ENCODE measurements at regions not wholly inside any gene's neighbourhood (a gene's known extent, or its start where the extent isn't known, plus 50 kb on each side); places are given as distances from the start of the nearest gene placed in this dataset.

GRCh38 chr16:79392081-79392480, 208.5 kb downstream of the MAF start:
- no peak overlapping the region for H3K27ac Mint-ChIP-seq (ENCODE audit: unreplicated experiment)
- BruUV-seq (replicated peaks): no TSS peak
- ChIA-PET POLR2A (no interaction called here), CTCF (no interaction called here)
- H3K4me1 Mint-ChIP-seq (ENCODE audit: low read depth, unreplicated experiment): peaks cover 7% of the 10 kb centered on the region
- peaks cover 3% of the 10 kb centered on the region for H3K9me3 Mint-ChIP-seq (ENCODE audit: unreplicated experiment)
- no peaks in the 10 kb centered on the region for H3K36me3 Mint-ChIP-seq (ENCODE audit: insufficient read depth, unreplicated experiment)
- peaks cover 18% of the 10 kb centered on the region for H3K27me3 Mint-ChIP-seq (ENCODE audit: insufficient read depth, unreplicated experiment)
- TF ChIP-seq CTCF (IDR thresholded peaks at IDR 0.05; ENCODE audit: insufficient read depth in 1 of 2, low read depth in 1 of 2, low read length in 1 of 2, severe bottlenecking in 1 of 2, unreplicated experiment in 1 of 2): no peak
- intact Hi-C loops (cut with micrococcal nuclease; ENCODE audit: unreplicated experiment): no loop called here
- no peaks in the 10 kb centered on the region for H3K36me3 ChIP-seq (ENCODE audit: control insufficient read depth, insufficient read depth, low read length)
- H3K4me1 ChIP-seq: peaks cover 9% of the 10 kb centered on the region
- H3K4me3 Mint-ChIP-seq (ENCODE audit: unreplicated experiment): no peak overlapping the region
- no peaks in the 10 kb centered on the region for H3K27me3 ChIP-seq (replicated peaks; ENCODE audit: control insufficient read depth, insufficient read depth, low read length)
- H3K4me3 ChIP-seq (ENCODE audit: low read depth, low read length): no peak overlapping the region
- no peaks in the 10 kb centered on the region for H3K9me3 ChIP-seq
- no peak for DNase-seq

- peaks cover 9% of the 10 kb centered on the region for H3K4me1 ChIP-seq
- no peak overlapping the region for H3K27ac Mint-ChIP-seq (ENCODE audit: unreplicated experiment)
- peaks cover 7% of the 10 kb centered on the region for H3K4me1 Mint-ChIP-seq (ENCODE audit: low read depth, unreplicated experiment)
- H3K9me3 ChIP-seq: no peaks in the 10 kb centered on the region
- H3K36me3 Mint-ChIP-seq (ENCODE audit: insufficient read depth, unreplicated experiment): no peaks in the 10 kb centered on the region
- no peak for DNase-seq
- H3K27me3 ChIP-seq (replicated peaks; ENCODE audit: control insufficient read depth, insufficient read depth, low read length): no peaks in the 10 kb centered on the region
- BruUV-seq (replicated peaks): no TSS peak
- H3K36me3 ChIP-seq (ENCODE audit: control insufficient read depth, insufficient read depth, low read length): no peaks in the 10 kb centered on the region
- ChIA-PET POLR2A (no interaction called here), CTCF (no interaction called here)
- no peak overlapping the region for H3K4me3 Mint-ChIP-seq (ENCODE audit: unreplicated experiment)
- intact Hi-C loops (cut with micrococcal nuclease; ENCODE audit: unreplicated experiment): no loop called here
- H3K27me3 Mint-ChIP-seq (ENCODE audit: insufficient read depth, unreplicated experiment): peaks cover 19% of the 10 kb centered on the region
- H3K4me3 ChIP-seq (ENCODE audit: low read depth, low read length): no peak overlapping the region
- H3K9me3 Mint-ChIP-seq (ENCODE audit: unreplicated experiment): peaks cover 7% of the 10 kb centered on the region
- TF ChIP-seq CTCF (IDR thresholded peaks at IDR 0.05; ENCODE audit: insufficient read depth in 1 of 2, low read depth in 1 of 2, low read length in 1 of 2, severe bottlenecking in 1 of 2, unreplicated experiment in 1 of 2): no peak
Observed at GRCh38 chr16:79391395-79391794, 209.1 kb downstream of the MAF start.

GRCh38 chr16:79390481-79391051, 210.0 kb downstream of the MAF start:
- Mint-ChIP-seq H3K36me3 (ENCODE audit: insufficient read depth, unreplicated experiment) (no peaks in the 10 kb centered on the region), H3K27ac (ENCODE audit: unreplicated experiment) (no peak overlapping the region), H3K4me1 (ENCODE audit: low read depth, unreplicated experiment) (peaks cover 7% of the 10 kb centered on the region), H3K27me3 (ENCODE audit: insufficient read depth, unreplicated experiment) (peaks cover 17% of the 10 kb centered on the region), H3K4me3 (ENCODE audit: unreplicated experiment) (no peak overlapping the region), H3K9me3 (ENCODE audit: unreplicated experiment) (peaks cover 7% of the 10 kb centered on the region)
- no peak for TF ChIP-seq CTCF (IDR thresholded peaks at IDR 0.05; ENCODE audit: insufficient read depth in 1 of 2, low read depth in 1 of 2, low read length in 1 of 2, severe bottlenecking in 1 of 2, unreplicated experiment in 1 of 2)
- H3K9me3 ChIP-seq: no peaks in the 10 kb centered on the region
- H3K27me3 ChIP-seq (replicated peaks; ENCODE audit: control insufficient read depth, insufficient read depth, low read length): no peaks in the 10 kb centered on the region
- intact Hi-C loops (cut with micrococcal nuclease; ENCODE audit: unreplicated experiment): no loop called here
- ChIA-PET POLR2A (no interaction called here), CTCF (no interaction called here)
- DNase-seq: no peak
- no peaks in the 10 kb centered on the region for H3K36me3 ChIP-seq (ENCODE audit: control insufficient read depth, insufficient read depth, low read length)
- BruUV-seq (replicated peaks): no TSS peak
- peaks cover 9% of the 10 kb centered on the region for H3K4me1 ChIP-seq
- no peak overlapping the region for H3K4me3 ChIP-seq (ENCODE audit: low read depth, low read length)
